ENCODE measurements at regions not wholly inside any gene's neighbourhood (a gene's known extent, or its start where the extent isn't known, plus 50 kb on each side); places are given as distances from the start of the nearest gene placed in this dataset.
A peak's percentile ranks its signal among the peaks of the same experiment; 100 is the strongest.

DNA sequence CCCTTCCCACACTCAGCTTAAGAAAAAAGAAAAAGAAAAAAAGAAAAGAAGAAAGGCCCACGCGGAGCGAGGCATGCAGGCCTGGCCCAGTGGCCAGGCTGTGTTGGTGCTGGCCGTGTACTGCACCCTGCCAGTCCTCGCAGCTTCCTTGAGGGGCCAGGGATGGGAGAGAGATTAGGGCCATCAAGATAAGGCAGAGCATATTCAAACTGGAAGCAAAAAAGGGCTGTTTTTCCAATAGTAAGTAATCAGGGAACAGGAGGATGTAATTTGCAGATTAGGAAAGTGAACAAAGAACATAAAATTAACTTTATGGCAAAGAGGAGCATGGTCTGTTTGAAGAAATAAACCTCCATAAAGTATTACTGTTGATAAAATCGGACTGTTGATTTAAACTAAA, 319.6 kb upstream of the CLINT1 start:
- no peak for DNase-seq

- DNase-seq = no peak
Observed at GRCh38 chr5:158177146-158177545, 318.2 kb upstream of the CLINT1 start.

GRCh38 chr5:158175934-158176481, 317.1 kb upstream of the CLINT1 start:
- DNase-seq = no peak

- DNase-seq = no peak
Observed at GRCh38 chr5:158174918-158175851, 316.2 kb upstream of the CLINT1 start.

- no peak for DNase-seq
Observed at GRCh38 chr5:158174026-158174425, 315.1 kb upstream of the CLINT1 start.

DNA sequence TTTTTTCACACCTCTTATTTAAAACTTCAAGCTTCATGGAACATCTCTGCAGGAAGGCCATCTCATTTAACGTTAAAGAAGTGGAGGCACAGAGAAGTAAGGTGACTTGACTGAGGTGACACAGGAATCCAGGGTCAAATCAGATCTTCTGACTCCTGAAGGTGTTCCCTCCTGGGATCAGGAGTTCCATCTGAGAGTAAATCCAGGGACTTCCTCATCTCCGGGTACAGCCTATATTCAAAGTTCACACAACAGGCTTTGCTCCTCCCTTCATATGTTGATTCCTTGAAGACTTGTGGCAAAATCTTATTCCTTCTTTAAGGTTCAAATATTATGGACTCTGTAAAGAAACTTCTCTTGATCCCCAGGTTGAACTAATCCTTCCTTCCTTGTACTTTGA, 313.1 kb upstream of the CLINT1 start:
- DNase-seq = no peak

DNA sequence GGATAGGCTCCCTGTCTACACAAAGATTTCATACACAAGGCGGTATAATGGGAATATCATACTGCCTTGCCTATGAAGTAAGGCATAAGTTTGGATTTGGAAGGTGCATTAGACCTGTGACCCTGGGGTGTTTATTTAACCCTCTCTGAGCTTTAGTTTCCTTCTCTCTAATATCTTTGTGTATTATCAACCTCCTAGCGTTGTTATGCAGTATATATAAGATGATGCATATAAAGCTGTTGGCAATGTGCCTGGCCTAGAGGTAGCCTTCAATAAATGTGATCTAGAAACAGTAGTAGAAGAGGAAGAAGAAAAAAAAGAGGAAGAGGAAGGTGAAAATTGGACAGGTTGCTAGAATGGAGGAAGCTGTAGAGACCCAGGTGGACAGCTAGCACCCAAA, 311.6 kb upstream of the CLINT1 start:
- DNase-seq = no peak

- DNase-seq = no peak
Observed at GRCh38 chr5:158170060-158170459, 311.1 kb upstream of the CLINT1 start.

- no peak for DNase-seq
Observed at GRCh38 chr5:158166424-158166823, 307.5 kb upstream of the CLINT1 start.

DNA sequence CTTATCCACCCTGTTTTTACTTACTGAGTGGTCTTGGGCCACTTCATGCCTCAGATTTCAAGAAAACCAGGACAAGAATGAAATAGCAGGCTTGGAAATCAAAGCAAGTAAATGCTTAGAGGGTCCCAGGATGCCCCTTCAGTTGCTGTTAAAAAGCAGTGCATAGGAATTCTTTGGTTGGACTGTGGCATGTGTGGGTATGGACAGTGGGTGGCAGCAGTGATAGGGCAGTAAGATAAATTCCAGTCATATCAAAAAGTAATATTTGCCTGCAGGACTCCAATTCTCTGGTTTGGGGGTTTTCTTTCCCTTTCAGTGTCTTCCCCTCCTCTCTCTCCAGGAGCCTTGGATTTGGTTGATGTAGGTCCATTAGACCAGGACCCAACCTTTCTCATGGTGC, 306.7 kb upstream of the CLINT1 start:
- DNase-seq = no peak

DNA sequence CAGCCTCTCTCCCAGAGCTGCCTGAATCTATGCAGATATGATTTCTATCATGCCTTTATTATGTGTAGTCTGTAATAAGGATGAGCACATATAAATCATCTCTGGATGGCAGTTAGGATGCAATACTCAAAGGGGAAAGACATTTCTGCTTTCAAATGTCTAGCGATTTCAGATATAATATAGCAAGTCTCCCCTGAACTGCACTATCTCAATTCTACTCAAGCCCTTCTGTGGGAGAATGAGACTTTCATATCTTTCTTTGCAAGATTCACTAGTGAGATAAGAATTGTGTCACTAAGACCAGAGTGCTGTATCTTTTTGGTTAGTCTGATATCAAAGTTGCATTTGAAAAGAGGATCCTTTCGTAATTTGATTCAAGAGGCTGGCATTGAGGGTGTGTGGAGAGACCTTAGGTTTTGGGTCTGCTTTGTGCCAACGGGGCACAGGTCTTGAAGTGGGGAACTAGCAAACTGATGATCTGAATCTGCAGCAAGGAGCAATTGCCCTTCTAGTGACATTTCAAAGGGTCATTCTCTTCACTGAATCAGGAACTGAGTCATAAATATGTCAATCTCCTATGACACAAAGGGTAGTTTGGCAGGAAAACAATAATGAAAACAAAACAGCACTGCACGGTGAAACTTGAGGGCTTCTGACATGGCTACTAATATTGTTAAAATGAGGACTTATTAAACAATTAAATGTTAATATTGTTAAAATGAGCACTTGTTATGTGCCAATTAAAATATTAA, 305.5 kb upstream of the CLINT1 start:
- DNase-seq = no peak

DNA sequence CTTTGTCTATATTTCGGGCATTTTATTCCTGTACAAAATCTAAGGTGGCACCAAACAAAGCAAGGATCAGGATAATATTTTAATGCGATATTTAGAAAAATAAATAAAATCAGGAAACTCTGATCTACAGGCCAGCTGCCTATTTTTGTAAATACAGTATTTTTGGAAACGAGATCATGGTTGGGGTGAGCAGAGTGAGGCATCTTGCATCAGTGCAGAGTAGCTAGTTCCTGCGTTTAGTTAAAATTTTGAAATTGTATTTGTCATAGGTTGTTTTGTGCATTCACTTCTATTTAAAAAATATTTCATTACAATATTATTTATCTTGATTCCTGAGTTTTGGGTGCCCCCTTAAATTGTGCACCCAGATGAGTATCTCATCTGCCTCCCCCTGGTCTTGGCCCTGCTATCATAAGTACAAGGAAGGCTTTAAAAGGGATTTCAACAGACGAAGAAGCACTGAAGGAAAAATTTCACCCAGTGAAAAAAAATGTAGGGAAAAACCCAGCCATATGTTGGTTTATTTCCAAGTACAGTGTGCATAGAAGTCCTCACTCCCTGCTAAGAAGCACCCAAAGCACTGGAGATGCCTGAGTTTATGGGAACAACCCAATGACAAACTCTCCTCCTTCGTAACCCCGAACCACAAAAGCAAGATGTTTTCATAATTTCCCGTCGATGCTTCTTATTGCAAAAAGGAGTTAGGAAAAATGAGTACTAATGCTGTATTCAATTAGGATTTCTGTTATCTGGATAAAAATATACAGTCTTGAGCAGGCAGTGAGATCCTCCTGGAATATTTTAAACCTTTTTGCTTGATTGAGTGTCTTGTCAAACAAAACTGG, 304.7 kb upstream of the CLINT1 start:
- DNase-seq = no peak

DNA sequence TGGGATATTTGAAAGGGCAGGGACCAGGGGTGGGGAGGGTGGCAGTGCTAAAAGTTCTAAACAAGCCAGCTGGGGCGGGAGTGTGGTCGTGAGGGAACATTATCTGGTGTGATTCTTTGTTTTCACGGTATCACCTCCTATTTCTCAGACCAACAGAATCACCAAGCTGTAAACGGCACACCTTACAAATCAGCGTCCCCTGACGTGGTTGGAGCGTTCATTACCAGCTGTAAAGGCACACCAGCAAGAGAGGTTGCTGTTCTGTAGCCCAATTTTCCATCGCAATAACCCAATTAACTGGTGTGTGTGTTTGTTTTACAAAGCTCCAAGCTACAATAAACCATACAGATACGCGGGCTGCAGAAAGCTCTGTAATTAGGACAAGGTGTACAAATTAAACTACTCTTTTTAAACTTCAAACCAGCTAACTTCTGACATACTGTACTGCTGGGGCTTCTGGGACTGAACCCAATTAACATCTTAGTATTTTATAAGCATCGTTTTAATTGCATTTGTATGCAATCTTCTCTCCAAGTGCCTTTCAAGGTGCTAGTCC, 303.6 kb upstream of the CLINT1 start:
- peak; percentile 18 for DNase-seq

DNA sequence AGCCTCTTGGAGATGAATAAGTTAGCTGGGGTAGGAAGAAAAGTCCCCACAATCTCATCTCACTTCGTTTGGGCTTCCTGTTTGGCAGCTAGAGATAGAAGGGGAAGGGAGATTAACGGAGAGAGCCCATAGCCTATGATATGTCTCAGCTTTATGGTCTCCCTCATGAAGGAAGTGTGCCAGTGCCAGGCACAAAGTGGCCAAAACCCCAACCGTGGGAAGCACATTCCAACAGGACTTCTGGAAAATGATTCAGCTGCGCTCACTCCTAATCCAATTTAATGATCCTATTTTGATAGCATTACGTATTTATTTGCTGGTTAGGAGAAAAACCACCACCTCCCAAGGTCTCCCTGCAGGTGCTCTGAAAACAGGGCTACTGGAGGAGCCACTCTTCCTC, 303.1 kb upstream of the CLINT1 start:
- DNase-seq = no peak

GRCh38 chr5:158159621-158160020, 300.7 kb upstream of the CLINT1 start:
- no peak for DNase-seq

DNA sequence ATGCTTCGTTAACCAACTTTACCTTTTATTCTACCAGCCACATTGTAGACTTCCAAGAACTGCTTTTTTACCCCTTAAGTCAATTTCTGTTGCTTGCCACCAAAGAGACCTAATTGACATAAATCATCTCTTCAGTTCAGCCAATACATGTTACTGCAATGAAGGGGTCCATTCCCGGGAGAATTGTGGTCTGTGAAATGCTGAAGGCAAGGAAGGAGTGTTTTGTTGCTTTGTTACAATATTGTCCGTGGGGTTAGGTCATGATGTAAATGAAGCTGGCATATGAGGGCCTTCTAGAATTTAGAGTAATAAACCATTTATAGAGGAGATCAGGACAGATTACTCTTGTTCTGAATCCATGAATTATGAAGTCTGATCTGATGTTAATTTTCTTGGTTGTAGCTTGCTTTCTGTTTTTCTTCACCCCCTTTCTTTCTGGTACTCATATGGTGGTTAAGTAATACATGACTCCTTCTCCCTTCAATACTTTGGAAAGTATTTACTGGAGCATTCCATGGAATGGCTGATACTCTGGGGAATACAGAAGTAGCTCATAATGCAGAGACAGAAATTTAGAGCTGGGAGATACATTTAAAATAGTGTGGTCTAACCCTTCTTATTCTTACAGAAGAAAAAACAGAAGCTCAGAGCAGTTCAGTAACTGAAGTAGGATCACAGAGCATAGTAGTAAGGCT, 297.0 kb upstream of the CLINT1 start:
- no peak for DNase-seq

- no peak for DNase-seq
Observed at GRCh38 chr5:158155067-158155466, 296.1 kb upstream of the CLINT1 start.

DNA sequence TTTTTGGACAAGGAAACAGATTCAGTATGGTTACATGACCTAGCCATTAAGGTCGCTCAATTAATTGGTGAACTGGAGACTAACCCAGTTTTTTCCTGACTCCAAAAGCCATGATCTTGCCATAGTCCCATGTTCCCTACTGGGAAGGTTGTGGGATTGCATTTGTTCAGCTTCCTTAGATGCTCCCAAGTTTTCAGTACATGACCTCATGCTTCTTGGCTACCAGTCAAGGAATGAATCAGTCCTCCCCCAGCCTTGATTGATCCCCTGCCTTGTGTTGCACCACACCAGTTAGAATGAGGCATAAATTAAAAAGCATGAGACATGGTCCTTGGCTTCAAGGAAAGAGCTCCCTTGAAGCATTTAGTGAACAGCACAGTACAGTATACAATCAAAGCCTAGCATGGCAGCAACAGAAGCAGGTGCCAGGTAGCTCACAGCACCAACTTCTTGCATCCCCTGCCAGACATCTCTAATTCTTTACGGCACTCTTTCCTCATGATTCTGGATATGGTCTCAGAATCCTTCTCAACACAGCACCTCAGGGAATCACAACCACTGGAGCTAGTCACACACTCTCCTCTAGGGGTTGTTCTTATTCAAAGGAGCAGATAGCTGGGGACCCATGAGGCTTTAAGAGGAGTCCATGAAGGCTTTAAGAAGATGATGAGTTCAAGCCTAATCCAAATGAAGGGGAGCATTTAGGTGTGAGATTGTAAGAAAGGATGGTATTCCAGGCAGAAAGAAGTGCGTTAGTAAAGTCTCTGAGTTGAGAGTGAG, 295.5 kb upstream of the CLINT1 start:
- no peak for DNase-seq

- DNase-seq = no peak
Observed at GRCh38 chr5:158153508-158153907, 294.6 kb upstream of the CLINT1 start.

DNA sequence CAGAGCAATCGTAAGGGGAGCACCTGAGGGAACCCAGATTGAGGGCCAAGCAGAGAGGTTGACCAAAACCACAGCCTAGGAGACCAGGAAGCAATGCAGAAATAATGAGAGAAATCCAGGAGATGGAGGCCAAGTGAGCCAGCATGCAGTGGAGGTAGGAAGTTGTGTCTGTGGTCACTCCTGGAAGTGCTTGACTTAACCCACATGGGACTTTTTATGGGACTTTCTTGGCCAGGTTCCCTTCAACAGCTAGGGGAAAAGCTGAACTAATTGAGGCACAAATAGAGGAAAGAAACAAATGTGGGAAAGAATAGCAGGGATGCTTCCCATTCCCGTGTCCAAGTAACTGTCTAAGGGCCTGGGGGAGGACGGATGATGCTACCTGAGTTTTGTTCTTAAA, 293.2 kb upstream of the CLINT1 start:
- no peak for DNase-seq

DNA sequence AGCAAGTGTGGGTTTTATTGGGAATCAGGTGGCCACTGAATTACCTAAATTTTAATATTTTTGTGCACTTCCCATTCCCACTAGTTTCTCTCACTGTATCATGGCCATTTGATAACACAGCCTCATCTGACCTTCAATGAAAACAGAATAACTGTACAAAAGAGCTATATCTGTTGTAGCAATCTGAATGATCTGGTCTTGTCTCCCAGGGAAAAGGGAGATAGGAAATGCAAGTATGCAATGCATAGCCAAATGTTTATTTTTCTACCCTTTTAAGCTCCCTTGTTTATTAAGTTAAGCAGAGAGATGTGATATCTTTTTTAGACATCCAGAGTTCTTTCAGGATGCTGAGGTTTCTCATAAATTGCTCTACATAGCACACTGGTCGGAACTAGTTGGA, 288.3 kb upstream of the CLINT1 start:
- no peak for DNase-seq

Data from NCI-H1436 treated with DMSO at 0.1 percent for 48 hours (cell line).